AG09319 (cell line): ENCODE measurements at regions not wholly inside any gene's neighbourhood (a gene's known extent, or its start where the extent isn't known, plus 50 kb on each side); places are given as distances from the start of the nearest gene placed in this dataset.

Experiments
- DNase-seq: peaks from one replicate; pipeline ENCODE4 v3.0.0-alpha.2; 2010; ENCODE audit warnings: low read depth; ENCODE audit errors: extremely low read depth
- CTCF ChIP-seq: IDR thresholded peaks from 2 replicates; pipeline ENCODE4 v1.5.1; 2011; ENCODE audit warnings: low read depth, mild to moderate bottlenecking, inconsistent platforms, low read length, moderate library complexity

- DNase-seq: no peak
- no peak for TF ChIP-seq CTCF
Observed at GRCh38 chrX:3257471-3257870, 89.0 kb downstream of the MXRA5 start.

- DNase-seq: no peak
- no peak for TF ChIP-seq CTCF
Observed at GRCh38 chrX:3256868-3257267, 89.6 kb downstream of the MXRA5 start.

GRCh38 chrX:3252744-3253143 lies 93.7 kb downstream of the MXRA5 start:
- DNase-seq: no peak
- no peak for TF ChIP-seq CTCF

- DNase-seq: no peak
- no peak for TF ChIP-seq CTCF
Observed at GRCh38 chrX:3250966-3251365, 95.5 kb downstream of the MXRA5 start.

GRCh38 chrX:3244955-3245354 lies 101.5 kb downstream of the MXRA5 start:
- TF ChIP-seq CTCF: peak; percentile 18

GRCh38 chrX:3244203-3244743 lies 102.2 kb downstream of the MXRA5 start:
- TF ChIP-seq CTCF: no peak
- peak; percentile 39 for DNase-seq

More at GRCh38 chrX:3244955-3245354, 101.5 kb downstream of the MXRA5 start:
- no peak for DNase-seq

- DNase-seq: no peak
- TF ChIP-seq CTCF: no peak
Observed at GRCh38 chrX:3232262-3232923, 114.1 kb downstream of the MXRA5 start.
